ENCODE measurements at regions not wholly inside any gene's neighbourhood (a gene's known extent, or its start where the extent isn't known, plus 50 kb on each side); places are given as distances from the start of the nearest gene placed in this dataset.

DNA sequence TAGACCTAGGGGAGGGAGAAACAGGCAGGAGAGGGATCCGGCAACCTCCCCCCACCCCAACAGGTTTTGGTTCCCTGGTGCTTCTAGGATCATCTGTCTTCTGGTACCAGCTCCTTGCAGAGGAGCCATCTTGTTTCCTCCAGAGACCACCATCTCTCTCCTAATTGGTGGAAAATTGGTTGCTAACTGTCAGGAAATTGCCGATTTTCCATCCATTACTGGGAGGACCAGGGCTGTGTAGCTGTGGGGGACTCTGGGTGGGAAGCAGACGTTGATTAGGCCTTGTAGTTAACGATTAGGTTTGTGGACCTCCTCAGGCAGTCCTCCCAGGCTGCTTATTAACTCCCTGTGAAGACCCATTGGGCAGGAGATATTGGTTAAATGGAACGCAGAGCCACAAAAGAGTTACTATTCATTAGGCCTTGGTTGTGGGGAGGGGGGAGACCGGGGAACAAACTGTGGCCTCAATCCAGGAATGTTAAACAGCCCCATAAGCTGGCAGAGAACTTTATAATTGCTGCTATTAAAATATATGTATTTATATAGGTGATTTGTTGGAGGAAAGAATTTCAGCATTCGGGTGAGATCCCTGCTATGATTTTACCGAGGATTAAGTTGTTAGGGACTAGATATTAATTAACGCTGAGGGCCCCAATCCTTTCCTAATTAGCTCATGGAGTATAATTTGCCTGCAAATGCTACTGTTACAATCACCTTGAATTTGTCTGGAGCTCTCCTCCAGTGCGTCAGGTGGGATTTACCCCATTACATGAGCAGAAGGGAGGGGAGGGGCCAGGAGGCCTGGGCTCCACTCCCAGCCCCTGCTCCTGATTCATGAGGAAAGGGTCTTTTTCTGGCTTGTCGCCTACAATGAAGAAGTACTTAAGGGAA is 61.2 kb upstream of the TRABD2B start:
- DNase-seq = no peak

DNA sequence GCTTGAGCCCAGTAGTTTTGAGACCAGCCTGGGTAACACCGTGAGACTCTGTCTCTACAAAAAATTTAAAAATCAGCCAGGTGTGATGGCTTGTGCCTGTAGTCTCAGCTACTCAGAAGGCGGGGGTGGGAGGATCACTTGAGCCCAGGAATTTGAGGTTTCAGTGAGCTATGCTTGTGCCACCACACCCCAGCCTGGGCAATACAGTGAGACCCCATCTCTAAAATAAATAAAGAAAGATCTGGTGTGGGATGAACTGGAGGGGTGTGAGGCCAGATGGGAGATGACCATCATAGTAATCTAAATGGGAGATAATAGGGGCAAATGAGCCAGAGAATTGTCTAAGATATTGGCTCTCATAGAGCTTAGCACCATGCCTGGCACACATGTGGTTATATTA is 60.1 kb upstream of the TRABD2B start:
- in situ Hi-C loops (cut with MboI; ENCODE audit: low pct_unique_long_range_greater_than_20kb, low sequenced_read_pairs) = no loop called here
- no peak for DNase-seq

More for the DNA sequence above, 61.2 kb upstream of the TRABD2B start:
- in situ Hi-C loops (cut with MboI; ENCODE audit: low pct_unique_long_range_greater_than_20kb, low sequenced_read_pairs) = no loop called here

DNA sequence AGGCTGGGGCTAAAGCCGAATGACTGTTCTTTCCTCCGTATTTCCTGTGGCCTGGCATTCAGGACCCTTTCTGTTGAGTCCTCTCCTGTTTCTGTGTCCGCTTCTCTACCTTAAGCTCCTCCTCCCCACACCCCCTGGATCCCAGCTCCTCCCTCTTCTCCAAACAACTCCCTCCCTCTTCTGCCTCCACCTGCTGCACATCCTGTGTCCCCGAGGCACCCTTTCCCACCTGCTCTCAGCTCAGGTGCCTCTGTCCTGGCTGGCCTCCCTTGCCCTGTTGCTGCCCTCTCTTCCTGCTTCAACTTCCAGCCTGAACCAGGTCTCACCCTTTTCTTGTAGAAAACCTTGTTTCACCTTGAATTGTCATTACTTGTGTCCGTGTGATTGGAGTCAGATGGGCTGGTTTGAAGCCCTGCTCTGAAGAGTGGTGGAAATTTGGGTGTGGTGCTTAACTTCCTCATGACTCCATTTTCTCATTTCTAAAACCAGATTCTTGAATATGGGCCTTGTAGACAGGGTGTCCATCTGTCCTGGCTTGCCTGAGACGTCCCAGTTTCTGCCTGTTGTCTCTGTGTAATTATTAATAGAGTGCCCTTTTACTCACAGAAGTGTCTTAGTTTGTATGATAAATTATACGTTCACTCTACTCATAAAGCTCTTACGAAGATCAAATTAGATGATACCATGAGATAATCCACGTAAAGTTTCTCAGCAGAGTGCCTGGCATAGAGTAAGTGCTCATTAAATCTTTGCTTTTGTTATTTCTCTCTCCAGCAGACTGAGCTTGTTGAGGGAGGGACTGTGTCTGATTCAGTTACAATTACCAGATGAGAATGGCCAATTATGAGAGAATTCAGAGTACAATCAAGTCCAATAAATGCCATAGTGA is 58.9 kb upstream of the TRABD2B start:
- in situ Hi-C loops (cut with MboI; ENCODE audit: low pct_unique_long_range_greater_than_20kb, low sequenced_read_pairs) = no loop called here
- no peak for DNase-seq

DNA sequence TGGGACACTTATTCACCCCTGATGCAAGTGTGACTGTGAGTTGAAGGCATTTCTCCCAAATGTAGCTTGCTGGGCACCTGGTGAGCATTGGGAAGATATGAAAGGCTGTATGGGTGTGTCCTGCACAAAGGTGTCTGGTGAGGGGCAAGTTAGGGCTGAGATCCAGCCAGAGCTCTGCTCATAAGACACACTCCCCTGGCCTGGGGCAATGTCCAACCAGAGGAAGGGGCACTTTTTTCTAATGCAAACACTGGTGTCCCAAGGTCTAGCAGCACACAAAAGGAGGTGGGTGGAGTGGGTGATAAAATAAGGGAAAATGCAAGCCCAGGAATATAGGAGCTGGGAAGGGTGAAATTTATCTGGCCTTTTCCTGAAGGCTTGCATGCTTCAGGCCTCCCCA is 57.0 kb upstream of the TRABD2B start:
- no peak for DNase-seq
- in situ Hi-C loops (cut with MboI; ENCODE audit: low pct_unique_long_range_greater_than_20kb, low sequenced_read_pairs) = no loop called here

DNA sequence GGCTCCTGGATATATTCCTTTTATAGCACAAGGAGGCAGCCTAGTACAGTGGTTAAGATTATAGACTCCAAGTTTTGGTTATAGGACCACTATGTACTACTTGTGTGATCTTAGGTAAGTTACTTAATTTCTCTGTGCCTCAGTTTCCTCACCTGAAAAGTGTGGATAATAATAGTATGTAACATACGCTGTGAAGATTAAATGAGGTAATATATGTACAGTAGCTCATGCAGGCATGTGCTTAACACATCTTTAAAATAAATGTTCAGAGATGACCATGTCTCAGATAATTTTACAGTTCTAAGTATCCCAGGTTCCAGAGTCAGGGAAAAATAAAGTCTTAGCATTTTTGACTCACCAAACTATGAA is 55.7 kb upstream of the TRABD2B start:
- no peak for DNase-seq
- in situ Hi-C loops (cut with MboI; ENCODE audit: low pct_unique_long_range_greater_than_20kb, low sequenced_read_pairs) = no loop called here

DNA sequence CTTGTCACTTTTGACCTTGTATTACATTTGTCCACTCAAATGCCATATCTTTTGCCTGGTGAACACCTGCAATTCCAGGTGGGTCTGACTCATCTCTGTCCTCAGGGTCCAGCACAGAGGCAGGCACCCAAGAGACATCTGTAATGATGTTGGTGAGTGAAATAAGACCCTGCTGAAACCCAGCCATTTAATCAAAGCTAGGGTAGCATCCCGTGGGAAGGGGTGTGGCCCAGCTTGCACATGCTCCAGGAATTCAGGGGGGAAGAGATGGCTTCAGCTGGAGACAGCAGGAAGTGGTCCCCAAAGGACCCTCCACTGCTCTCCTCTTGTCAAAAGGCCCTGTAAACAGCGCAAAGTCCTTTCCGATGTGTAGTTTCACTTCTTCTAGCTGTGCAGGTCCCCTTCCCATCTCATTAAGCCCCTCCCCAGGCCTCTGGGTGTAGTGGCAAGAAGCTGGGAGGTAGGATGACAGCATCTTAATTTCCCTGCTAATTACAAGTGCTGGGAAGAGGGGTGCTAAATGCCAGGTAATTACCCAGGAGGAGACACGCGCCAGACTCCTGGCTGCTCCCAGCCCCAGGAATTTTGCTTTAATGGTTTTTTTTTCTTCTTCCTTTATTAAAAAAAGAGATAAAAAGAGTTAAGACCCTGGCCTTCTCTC is 54.4 kb upstream of the TRABD2B start:
- in situ Hi-C loops (cut with MboI; ENCODE audit: low pct_unique_long_range_greater_than_20kb, low sequenced_read_pairs) = no loop called here
- no peak for DNase-seq

DNA sequence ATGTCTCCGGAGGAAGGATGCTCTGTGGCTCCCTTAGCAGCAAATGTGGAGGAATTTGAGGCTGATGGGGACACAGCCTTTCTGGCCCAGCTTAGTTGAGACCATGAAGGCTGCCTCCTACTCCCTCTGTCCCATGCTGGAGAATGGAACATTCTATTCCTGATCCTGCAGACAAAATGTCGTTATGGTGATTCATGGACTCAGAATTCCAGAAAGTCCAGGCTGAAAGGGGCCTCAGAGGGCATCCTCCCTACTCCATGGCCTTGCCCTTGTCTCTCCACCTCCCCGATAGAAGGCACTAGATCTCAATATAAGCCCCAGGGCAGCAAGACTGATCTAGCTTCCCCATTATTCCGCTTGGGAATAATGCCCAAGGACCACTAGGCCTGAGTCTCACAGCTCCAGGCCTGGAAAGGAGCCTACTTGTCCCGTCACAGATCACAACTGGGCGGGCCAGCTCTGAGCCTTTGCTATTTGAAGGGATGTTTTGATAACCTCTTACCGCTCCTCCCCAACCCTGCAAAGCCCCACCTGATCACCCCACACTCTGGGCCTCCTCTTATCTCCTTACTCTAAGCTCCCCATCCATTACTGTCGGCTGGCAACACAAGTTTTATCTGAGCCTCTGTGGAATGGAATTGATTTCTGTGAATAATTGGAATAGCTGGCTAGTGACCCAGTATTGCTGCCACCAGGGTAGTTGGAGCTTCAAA is 52.8 kb upstream of the TRABD2B start:
- no peak for DNase-seq
- in situ Hi-C loops (cut with MboI; ENCODE audit: low pct_unique_long_range_greater_than_20kb, low sequenced_read_pairs) = no loop called here

DNA sequence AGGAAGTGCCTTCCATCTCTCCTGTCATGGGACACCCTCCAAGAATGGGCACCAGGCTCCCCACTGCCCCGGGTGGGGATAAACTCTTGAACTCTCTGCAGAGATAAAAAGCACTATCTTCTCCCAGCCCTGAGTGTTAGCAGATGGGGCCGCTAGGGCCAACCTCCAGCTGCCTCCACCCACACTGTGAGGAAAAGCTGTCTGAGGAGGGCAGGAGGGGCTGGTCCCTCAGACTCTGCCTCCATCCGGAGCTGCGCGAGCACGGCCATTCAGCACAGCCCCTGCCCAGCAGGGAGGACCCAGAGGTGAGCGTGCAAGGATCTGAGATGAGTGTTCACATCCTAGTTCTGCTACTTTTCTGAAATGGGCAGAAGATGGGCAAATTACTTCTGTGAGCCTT is 51.8 kb upstream of the TRABD2B start:
- DNase-seq = no peak
- in situ Hi-C loops (cut with MboI; ENCODE audit: low pct_unique_long_range_greater_than_20kb, low sequenced_read_pairs) = no loop called here

DNA sequence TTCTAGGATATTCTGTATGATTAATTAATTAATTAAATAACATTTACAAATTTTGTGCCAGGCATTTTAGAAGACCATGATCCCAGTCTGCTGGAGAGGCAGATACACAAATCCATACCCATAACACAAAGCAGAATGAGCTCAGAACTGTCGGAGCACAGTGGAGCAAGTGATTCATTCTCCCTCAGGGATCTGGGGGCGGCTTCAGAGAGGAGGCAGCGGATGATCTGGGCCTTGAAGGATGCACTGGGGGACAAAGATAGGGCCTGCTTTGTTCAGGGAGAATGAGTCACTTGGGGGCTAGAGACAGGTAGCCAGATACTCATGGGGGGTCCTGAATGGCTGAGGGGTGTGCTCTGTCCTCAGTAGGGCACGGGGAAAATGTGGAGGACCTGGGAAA is 50.9 kb upstream of the TRABD2B start:
- in situ Hi-C loops (cut with MboI; ENCODE audit: low pct_unique_long_range_greater_than_20kb, low sequenced_read_pairs) = no loop called here
- DNase-seq = no peak

DNA sequence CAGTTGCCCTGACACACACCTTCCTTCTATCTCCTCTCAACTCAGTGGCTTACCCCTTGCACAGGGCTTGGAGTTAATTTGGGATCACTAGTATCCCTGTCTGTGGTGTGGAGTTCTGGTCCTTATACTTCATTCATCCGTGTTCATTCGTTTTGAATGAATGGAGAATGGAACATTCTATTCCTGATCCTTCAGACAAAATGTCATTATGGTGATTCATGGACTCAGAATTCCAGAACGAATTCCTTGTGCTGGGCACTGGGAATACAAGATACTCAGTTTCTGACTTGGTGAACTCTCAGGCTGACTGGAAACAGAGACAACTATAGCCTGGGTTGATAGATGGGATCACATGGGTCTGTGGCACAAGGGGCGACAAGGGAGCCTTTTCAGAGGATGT is 49.9 kb upstream of the TRABD2B start:
- DNase-seq = no peak
- in situ Hi-C loops (cut with MboI; ENCODE audit: low pct_unique_long_range_greater_than_20kb, low sequenced_read_pairs) = no loop called here
